H1 (cell line): ENCODE measurements at regions not wholly inside any gene's neighbourhood (a gene's known extent, or its start where the extent isn't known, plus 50 kb on each side); places are given as distances from the start of the nearest gene placed in this dataset.

Experiments
- CTCF ChIA-PET: fragments of 300-600 bp; sonication (Branson Sonifier 250); formaldehyde crosslinking; loops from one replicate; lab custom pipeline; 2021; ENCODE audit not compliant: partially characterized antibody; lab: Charles Lee
- POLR2A ChIA-PET: fragments of 300-600 bp; sonication (Branson Sonifier 250); formaldehyde crosslinking; loops from one replicate; lab custom pipeline; 2021; ENCODE audit warnings: inconsistent platforms; ENCODE audit not compliant: partially characterized antibody; lab: Charles Lee
- DNase-seq, 2 experiments: peaks; one replicate each; pipeline versions ENCODE4 v3.0.0 to v3.0.0-alpha.2; 2010 to 2022; ENCODE audit warnings: low spot score in 2 of 2, low read depth in 1 of 2, mixed read lengths in 1 of 2
- FAIRE-seq: peaks from 2 replicates; lab custom pipeline; 2011; peaks lifted over from hg19 to GRCh38; lab: Jason Lieb, UNC
- H2AFZ ChIP-seq: 2 replicates; pipeline ENCODE4 v1.8.1; 2012; ENCODE audit warnings: low read length, inconsistent platforms
- H2AK5ac ChIP-seq: 2 replicates; pipeline ENCODE4 v1.6.1; 2013; ENCODE audit warnings: low read depth, low read length
- H2BK120ac ChIP-seq: replicated peaks from 2 replicates; pipeline ENCODE3; 2013; ENCODE audit warnings: low read depth, low read length, inconsistent platforms
- H2BK12ac ChIP-seq: 2 replicates; pipeline ENCODE4 v1.6.1; 2013; ENCODE audit warnings: low read depth, low read length
- H2BK15ac ChIP-seq: 2 replicates; pipeline ENCODE4 v1.6.1; 2013; ENCODE audit warnings: low read length
- H2BK20ac ChIP-seq: 2 replicates; pipeline ENCODE4 v1.6.1; 2013; ENCODE audit warnings: low read length
- H2BK5ac ChIP-seq: 2 replicates; pipeline ENCODE4 v1.6.1; 2013; ENCODE audit warnings: low read depth, low read length
- H3K14ac ChIP-seq: 2 replicates; pipeline ENCODE4 v1.6.1; 2013; ENCODE audit warnings: inconsistent platforms; ENCODE audit not compliant: insufficient read length
- H3K18ac ChIP-seq: 2 replicates; pipeline ENCODE4 v1.6.1; 2013; ENCODE audit warnings: low read length; ENCODE audit errors: extremely low read depth
- H3K23ac ChIP-seq: 2 replicates; pipeline ENCODE4 v1.6.1; 2013; ENCODE audit warnings: inconsistent platforms; ENCODE audit not compliant: insufficient read length
- H3K23me2 ChIP-seq: 2 replicates; pipeline ENCODE4 v1.6.1; 2013; ENCODE audit warnings: low read depth, low read length
- H3K27ac ChIP-seq: 2 replicates; pipeline ENCODE4 v1.6.1; 2011; ENCODE audit warnings: low read depth, low read length, inconsistent platforms
- H3K27me3 ChIP-seq, 4 experiments: replicated peaks in 1 of 4; 1 replicate in 1 of 4; 2 replicates in 3 of 4; pipeline versions ENCODE4 v1.6.1 to v1.8.1; 2011 to 2013; ENCODE audit warnings: low read length in 3 of 4, mild to moderate bottlenecking in 3 of 4, inconsistent platforms in 2 of 4, mixed read lengths in 2 of 4, moderate library complexity in 1 of 4; ENCODE audit not compliant: control insufficient read depth in 3 of 4, insufficient read depth in 3 of 4; ENCODE audit errors: extremely low read depth in 1 of 4
- H3K36me3 ChIP-seq, 4 experiments: 2 replicates each; pipeline versions ENCODE4 v1.6.1 to v1.8.1; 2011 to 2013; ENCODE audit warnings: mild to moderate bottlenecking in 4 of 4, low read length in 3 of 4, moderate library complexity in 2 of 4, control low read depth in 1 of 4, inconsistent platforms in 1 of 4; ENCODE audit not compliant: insufficient read depth in 4 of 4, control insufficient read depth in 2 of 4
- H3K4ac ChIP-seq: replicated peaks from 2 replicates; pipeline ENCODE3; 2013; ENCODE audit warnings: low read length, low read depth, mixed read lengths, inconsistent platforms; ENCODE audit not compliant: insufficient read length
- H3K4me1 ChIP-seq, 4 experiments: replicated peaks in 1 of 4; 1 replicate in 1 of 4; 2 replicates in 3 of 4; pipeline versions ENCODE4 v1.6.1 to v1.8.1; 2011 to 2013; ENCODE audit warnings: low read length in 3 of 4, inconsistent platforms in 2 of 4, mixed read lengths in 1 of 4; ENCODE audit not compliant: insufficient read depth in 4 of 4, control insufficient read depth in 3 of 4
- H3K4me2 ChIP-seq, 2 experiments: 2 replicates each; pipeline versions ENCODE4 v1.6.1 to v1.8.1; 2011 to 2013; ENCODE audit warnings: low read depth in 2 of 2, low read length in 2 of 2, control low read depth in 1 of 2, inconsistent platforms in 1 of 2, mild to moderate bottlenecking in 1 of 2; ENCODE audit not compliant: insufficient read depth in 1 of 2
- H3K4me3 ChIP-seq, 4 experiments: fragments of 200-600, 300-600 bp in 1 of 4; sonication (generic), shearing (Covaris generic), sonication (Bioruptor Twin) in 1 of 4; 2 replicates each; pipeline versions ENCODE4 v1.5.1 to v1.8.1; 2011 to 2016; ENCODE audit warnings: low read length in 4 of 4, low read depth in 3 of 4, control low read depth in 2 of 4, inconsistent platforms in 2 of 4, mild to moderate bottlenecking in 2 of 4, mixed read lengths in 1 of 4, moderate library complexity in 1 of 4; ENCODE audit not compliant: insufficient read depth in 2 of 4; ENCODE audit errors: extremely low read depth in 1 of 4
- H3K56ac ChIP-seq: replicated peaks from 2 replicates; pipeline ENCODE3; 2013; ENCODE audit warnings: low read depth, mild to moderate bottlenecking, mixed read lengths, low read length, inconsistent platforms; ENCODE audit not compliant: insufficient read length
- H3K79me1 ChIP-seq: 2 replicates; pipeline ENCODE4 v1.6.1; 2013; ENCODE audit warnings: low read depth, low read length, control low read depth
- H3K79me2 ChIP-seq, 2 experiments: 2 replicates each; pipeline versions ENCODE4 v1.6.1 to v1.8.1; 2012 to 2013; ENCODE audit warnings: low read length in 2 of 2, mild to moderate bottlenecking in 2 of 2, inconsistent platforms in 1 of 2; ENCODE audit not compliant: insufficient read depth in 2 of 2, control insufficient read depth in 1 of 2
- H3K9ac ChIP-seq, 4 experiments: replicated peaks in 1 of 4; 1 replicate in 1 of 4; 2 replicates in 3 of 4; pipeline versions ENCODE4 v1.6.1 to v1.8.1; 2011 to 2013; ENCODE audit warnings: low read depth in 3 of 4, low read length in 3 of 4, control low read depth in 2 of 4, mild to moderate bottlenecking in 2 of 4, moderate library complexity in 2 of 4, inconsistent platforms in 1 of 4; ENCODE audit errors: extremely low read depth in 1 of 4
- H3K9me3 ChIP-seq, 2 experiments: 2 replicates each; pipeline versions ENCODE4 v1.6.1 to v1.8.1; 2012 to 2013; ENCODE audit warnings: mild to moderate bottlenecking in 2 of 2, moderate library complexity in 2 of 2, control low read depth in 1 of 2, inconsistent platforms in 1 of 2, low read depth in 1 of 2, low read length in 1 of 2, mixed read lengths in 1 of 2; ENCODE audit not compliant: insufficient read depth in 2 of 2
- H4K20me1 ChIP-seq, 2 experiments: replicated peaks in 1 of 2; 2 replicates each; pipeline versions ENCODE3 to v1.8.1; 2011 to 2013; ENCODE audit warnings: inconsistent platforms in 2 of 2, low read length in 2 of 2, mild to moderate bottlenecking in 1 of 2; ENCODE audit not compliant: insufficient read depth in 2 of 2, control insufficient read depth in 1 of 2
- H4K5ac ChIP-seq: 2 replicates; pipeline ENCODE4 v1.6.1; 2013; ENCODE audit warnings: low read length, low read depth, mixed read lengths, inconsistent platforms; ENCODE audit not compliant: insufficient read length
- H4K8ac ChIP-seq: 2 replicates; pipeline ENCODE4 v1.8.0; 2013; ENCODE audit warnings: mild to moderate bottlenecking, moderate library complexity, low read length, inconsistent platforms; ENCODE audit not compliant: insufficient read depth; ENCODE audit errors: extremely low read depth
- H4K91ac ChIP-seq: replicated peaks from 2 replicates; pipeline ENCODE3; 2013; ENCODE audit warnings: low read length, mixed read lengths, inconsistent platforms; ENCODE audit not compliant: insufficient read length
- CREB1 ChIP-seq: IDR thresholded peaks from 2 replicates; pipeline ENCODE4 v1.6.1; 2012; ENCODE audit warnings: inconsistent platforms
- POLR2A ChIP-seq, 2 experiments: IDR thresholded peaks; 1 replicate in 1 of 2; 2 replicates in 1 of 2; pipeline ENCODE4 v1.6.1; 2011; ENCODE audit warnings: low read depth in 2 of 2, low read length in 2 of 2, mild to moderate bottlenecking in 2 of 2; ENCODE audit errors: control extremely low read depth in 1 of 2
- SP2 ChIP-seq: IDR thresholded peaks from 2 replicates; pipeline ENCODE4 v1.6.1; 2012; ENCODE audit warnings: mild to moderate bottlenecking, low read length, inconsistent platforms
- TCF12 ChIP-seq: IDR thresholded peaks from 2 replicates; pipeline ENCODE4 v1.6.1; 2011; ENCODE audit warnings: low read depth, mild to moderate bottlenecking, low read length
- WGBS, 2 experiments: shearing (Covaris generic) in 1 of 2; methylation state at CpG; one replicate each; pipeline versions ENCODE4 v1.1.6 to v1.1.7; 2013 to 2015; ENCODE audit warnings: low lambda C conversion rate in 2 of 2, mixed read lengths in 2 of 2, inconsistent platforms in 1 of 2, low coverage in 1 of 2, missing lambda C conversion rate in 1 of 2; ENCODE audit not compliant: insufficient replicate concordance in 2 of 2, insufficient coverage in 1 of 2, insufficient read length in 1 of 2; ENCODE audit errors: extremely low coverage in 1 of 2, missing lambda C conversion rate in 1 of 2; 5-methylcytosine and 5-hydroxymethylcytosine counted together
- TF ChIP-seq, protein P1 (sequence below), 3 experiments: IDR thresholded peaks; 1 replicate in 2 of 3; 2 replicates in 1 of 3; pipeline versions ENCODE4 v1.5.1 to v1.6.1; 2011; ENCODE audit warnings: low read length in 3 of 3, mild to moderate bottlenecking in 3 of 3, inconsistent platforms in 2 of 3, low read depth in 1 of 3, moderate library complexity in 1 of 3; ENCODE audit not compliant: insufficient read depth in 1 of 3; ENCODE audit errors: control extremely low read depth in 1 of 3

DNA sequence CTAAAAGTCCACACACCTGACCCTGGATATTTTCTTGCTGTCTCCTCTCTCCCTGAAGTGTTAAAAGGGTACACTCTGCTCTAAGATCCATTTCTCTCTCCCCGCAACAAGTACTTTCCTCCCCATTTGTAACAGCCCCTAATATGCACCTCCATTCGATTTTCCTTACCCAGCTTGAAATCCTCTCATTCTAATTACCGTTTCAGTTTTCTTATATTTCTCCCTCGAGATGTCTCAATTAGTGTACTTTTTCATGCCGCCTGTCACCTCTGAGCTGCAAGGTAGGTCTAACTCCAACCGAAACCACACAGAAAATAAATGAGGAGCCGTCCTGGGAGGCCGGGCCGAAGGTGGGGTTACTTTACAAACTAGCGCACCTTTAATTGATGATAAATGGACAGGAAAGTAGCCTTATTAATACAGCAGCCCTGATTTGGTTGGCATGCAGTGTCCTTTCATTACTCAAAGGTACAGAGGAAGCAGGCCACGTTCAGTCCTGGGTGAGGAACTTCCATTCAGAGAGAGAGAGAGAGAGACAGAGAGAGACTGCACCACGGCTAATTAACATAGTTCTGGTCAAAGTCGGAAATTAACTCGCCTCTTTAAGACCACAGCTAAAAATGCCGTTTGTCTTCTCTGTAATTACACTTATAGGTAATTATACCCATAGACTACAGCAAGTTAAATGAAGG is 319.9 kb downstream of the ARRDC4 start:
- no peak for DNase-seq
- H4K20me1 ChIP-seq = no peaks in the 10 kb centered on the region
- no peaks in the 10 kb centered on the region; the same call in 1 of the 2 replicates for H3K23me2 ChIP-seq
- no peak overlapping the region for H4K8ac ChIP-seq
- ChIA-PET POLR2A (no interaction called here), CTCF (interaction anchor here (0.9 to 2.8 kb wide), 3 partner anchors 12 to 381 kb away, joined by 3 to 15 read pairs (median 3); no protein-coding TSS in a partner anchor)
- no peak overlapping the region for H2BK15ac ChIP-seq
- no peak overlapping the region for H2BK5ac ChIP-seq
- H2BK20ac ChIP-seq = no peak overlapping the region
- FAIRE-seq = no peak
- H3K27me3 ChIP-seq = no peaks in the 10 kb centered on the region
- H3K36me3 ChIP-seq = no peaks in the 10 kb centered on the region
- H3K14ac ChIP-seq = no peak overlapping the region
- H3K18ac ChIP-seq = no peak overlapping the region
- no peak overlapping the region for H3K4me3 ChIP-seq
- H3K4me2 ChIP-seq = no peak overlapping the region
- H3K27ac ChIP-seq = no peak overlapping the region
- no peaks in the 10 kb centered on the region for H3K79me1 ChIP-seq
- no peak overlapping the region for H4K5ac ChIP-seq
- no peak overlapping the region for H2BK120ac ChIP-seq
- no peak overlapping the region for H3K9ac ChIP-seq
- H3K4ac ChIP-seq = no peak overlapping the region
- no peaks in the 10 kb centered on the region for H3K9me3 ChIP-seq
- H2AFZ ChIP-seq = no peak overlapping the region
- 87% methylated on average over 15 of the region's 15 CpGs; no CpG with 5 or more reads in 1 of the 2 experiments for WGBS, 2 experiments
- no peaks in the 10 kb centered on the region for H3K4me1 ChIP-seq
- no peak overlapping the region for H3K56ac ChIP-seq
- H2BK12ac ChIP-seq = no peak overlapping the region
- no peak overlapping the region for H4K91ac ChIP-seq
- TF ChIP-seq POLR2A (IDR thresholded peaks at IDR 0.05; ENCODE audit: control extremely low read depth in 1 of 2, low read depth in 2 of 2, low read length in 2 of 2) (no peak), TCF12 (no peak), SP2 (no peak), CREB1 (no peak)
- TF ChIP-seq, protein P1, sequence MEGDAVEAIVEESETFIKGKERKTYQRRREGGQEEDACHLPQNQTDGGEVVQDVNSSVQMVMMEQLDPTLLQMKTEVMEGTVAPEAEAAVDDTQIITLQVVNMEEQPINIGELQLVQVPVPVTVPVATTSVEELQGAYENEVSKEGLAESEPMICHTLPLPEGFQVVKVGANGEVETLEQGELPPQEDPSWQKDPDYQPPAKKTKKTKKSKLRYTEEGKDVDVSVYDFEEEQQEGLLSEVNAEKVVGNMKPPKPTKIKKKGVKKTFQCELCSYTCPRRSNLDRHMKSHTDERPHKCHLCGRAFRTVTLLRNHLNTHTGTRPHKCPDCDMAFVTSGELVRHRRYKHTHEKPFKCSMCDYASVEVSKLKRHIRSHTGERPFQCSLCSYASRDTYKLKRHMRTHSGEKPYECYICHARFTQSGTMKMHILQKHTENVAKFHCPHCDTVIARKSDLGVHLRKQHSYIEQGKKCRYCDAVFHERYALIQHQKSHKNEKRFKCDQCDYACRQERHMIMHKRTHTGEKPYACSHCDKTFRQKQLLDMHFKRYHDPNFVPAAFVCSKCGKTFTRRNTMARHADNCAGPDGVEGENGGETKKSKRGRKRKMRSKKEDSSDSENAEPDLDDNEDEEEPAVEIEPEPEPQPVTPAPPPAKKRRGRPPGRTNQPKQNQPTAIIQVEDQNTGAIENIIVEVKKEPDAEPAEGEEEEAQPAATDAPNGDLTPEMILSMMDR (IDR thresholded peaks at IDR 0.05; ENCODE audit: control extremely low read depth in 1 of 3, insufficient read depth in 1 of 3, low read depth in 1 of 3, low read length in 3 of 3) = no peak
- no peak overlapping the region for H2AK5ac ChIP-seq
- H3K79me2 ChIP-seq = no peaks in the 10 kb centered on the region
- H3K23ac ChIP-seq = no peak overlapping the region
